HCT116 (cell line): ENCODE measurements at regions not wholly inside any gene's neighbourhood (a gene's known extent, or its start where the extent isn't known, plus 50 kb on each side); places are given as distances from the start of the nearest gene placed in this dataset.

ENCODE experiments used
- ATAC-seq: fragments of 200-7000 bp; cut with Tn5 transposase; 2 replicates; pipeline ENCODE4 v1.9.1; 2020; ENCODE audit warnings: mild to moderate bottlenecking, moderate library complexity
- BruUV-seq: library from RNA; stranded (reverse); fragments of 400-500 nt; replicated peaks from 2 replicates; lab custom pipeline; 2021; lab: Mats Ljungman, UMichigan
- CTCF ChIA-PET: fragments of 300-600 bp; sonication (Branson Sonifier 250); formaldehyde crosslinking; loops from one replicate; lab custom pipeline; 2021; ENCODE audit warnings: antibody characterized with exemption; lab: Charles Lee
- POLR2A ChIA-PET: fragments of 300-600, 350-600 bp; sonication (Branson Sonifier 250); formaldehyde crosslinking; loops from one replicate; lab custom pipeline; 2021; ENCODE audit warnings: antibody characterized with exemption; lab: Charles Lee
- RAD21 ChIA-PET, 2 experiments: fragments of 300-600 bp; sonication (Branson Sonifier 250); formaldehyde crosslinking; loops; one replicate each; lab custom pipeline; 2023; ENCODE audit warnings: low total read pairs in 2 of 2; ENCODE audit not compliant: uncharacterized antibody in 2 of 2, unreplicated experiment in 2 of 2, low non-redundant PET in 1 of 2; lab: Charles Lee
- DNase-seq: peaks from one replicate; pipeline ENCODE4 v3.0.0-alpha.2; 2010; ENCODE audit warnings: low read depth, low spot score
- H2AFZ ChIP-seq: fragments of 200-600 bp; shearing (Covaris generic), sonication (generic); 2 replicates; pipeline ENCODE4 v1.6.1; 2017; ENCODE audit warnings: low read depth, mixed run types, mixed read lengths, antibody characterized with exemption, low read length; ENCODE audit not compliant: poor library complexity, severe bottlenecking
- H3K27ac ChIP-seq: 2 replicates; pipeline ENCODE4 v1.5.1; 2012; ENCODE audit warnings: low read depth, low read length
- H3K27me3 ChIP-seq: fragments of 200-600 bp; sonication (generic); 2 replicates; pipeline ENCODE4 v1.6.1; 2016; ENCODE audit warnings: mixed run types, low read length, mixed read lengths; ENCODE audit not compliant: insufficient read depth
- H3K36me3 ChIP-seq, 2 experiments: fragments of 200-500 bp in 1 of 2; fragments of 200-600 bp in 1 of 2; sonication (Bioruptor generic) in 1 of 2; sonication (generic) in 1 of 2; 2 replicates each; pipeline versions ENCODE4 v1.5.1 to v1.6.1; 2014 to 2016; ENCODE audit warnings: low read length in 2 of 2, inconsistent platforms in 1 of 2, mixed read lengths in 1 of 2, mixed run types in 1 of 2; ENCODE audit not compliant: insufficient read depth in 2 of 2, control insufficient read depth in 1 of 2
- H3K4me1 ChIP-seq, 2 experiments: fragments of 200-600 bp in 1 of 2; sonication (generic) in 1 of 2; 2 replicates each; pipeline versions ENCODE4 v1.5.1 to v1.6.1; 2012 to 2017; ENCODE audit warnings: low read length in 2 of 2, inconsistent platforms in 1 of 2, mild to moderate bottlenecking in 1 of 2, mixed read lengths in 1 of 2, mixed run types in 1 of 2, moderate library complexity in 1 of 2; ENCODE audit not compliant: insufficient read depth in 2 of 2, control insufficient read depth in 1 of 2
- H3K4me2 ChIP-seq: fragments of 200-600 bp; sonication (generic); 2 replicates; pipeline ENCODE4 v1.6.1; 2017; ENCODE audit warnings: mixed run types, low read length, mixed read lengths
- H3K4me3 ChIP-seq, 2 experiments: fragments of 200-600 bp in 1 of 2; sonication (generic) in 1 of 2; replicated peaks in 1 of 2; 2 replicates each; pipeline ENCODE4 v1.5.1; 2011 to 2016; ENCODE audit warnings: low read length in 2 of 2, control low read depth in 1 of 2, low read depth in 1 of 2, mild to moderate bottlenecking in 1 of 2, mixed read lengths in 1 of 2, mixed run types in 1 of 2
- H3K79me2 ChIP-seq: fragments of 200-600 bp; sonication (generic); 2 replicates; pipeline ENCODE4 v1.6.1; 2017; ENCODE audit warnings: mild to moderate bottlenecking, mixed run types, low read length, moderate library complexity, mixed read lengths; ENCODE audit not compliant: insufficient read depth
- H3K9ac ChIP-seq: fragments of 200-600 bp; sonication (generic); 2 replicates; pipeline ENCODE4 v1.6.1; 2016; ENCODE audit warnings: low read length, mixed read lengths
- H3K9me2 ChIP-seq: fragments of 200-600 bp; sonication (generic), shearing (Covaris generic); 2 replicates; pipeline ENCODE4 v1.6.1; 2017; ENCODE audit warnings: mixed run types, mild to moderate bottlenecking, moderate library complexity; ENCODE audit not compliant: insufficient read depth
- H3K9me3 ChIP-seq, 2 experiments: fragments of 200-500 bp in 1 of 2; fragments of 200-600 bp in 1 of 2; sonication (Bioruptor generic) in 1 of 2; sonication (generic) in 1 of 2; 2 replicates each; pipeline ENCODE4 v1.6.1; 2014 to 2017; ENCODE audit warnings: low read length in 2 of 2, mixed read lengths in 2 of 2, inconsistent platforms in 1 of 2, low read depth in 1 of 2, mild to moderate bottlenecking in 1 of 2, mixed run types in 1 of 2, moderate library complexity in 1 of 2; ENCODE audit not compliant: control insufficient read depth in 1 of 2, insufficient read depth in 1 of 2
- H4K20me1 ChIP-seq: fragments of 200-600 bp; sonication (generic), shearing (Covaris generic); 2 replicates; pipeline ENCODE4 v1.6.1; 2017; ENCODE audit warnings: mixed run types, mild to moderate bottlenecking, moderate library complexity; ENCODE audit not compliant: insufficient read depth
- CTCF ChIP-seq, 3 experiments: fragments of 200-600 bp in 1 of 3; sonication (generic) in 1 of 3; IDR thresholded peaks in 2 of 3; conservative IDR thresholded peaks in 1 of 3; 2 replicates each; pipeline ENCODE4 v1.5.1; 2012 to 2017; ENCODE audit warnings: low read depth in 2 of 3, low read length in 2 of 3, antibody characterized with exemption in 1 of 3, borderline replicate concordance in 1 of 3, control low read depth in 1 of 3, mild to moderate bottlenecking in 1 of 3, mixed read lengths in 1 of 3, mixed run types in 1 of 3, moderate library complexity in 1 of 3; ENCODE audit not compliant: insufficient read depth in 1 of 3
- EGR1 ChIP-seq: IDR thresholded peaks from 2 replicates; pipeline ENCODE4 v1.6.1; 2012; ENCODE audit warnings: low read depth
- ELF1 ChIP-seq: IDR thresholded peaks from 2 replicates; pipeline ENCODE4 v1.6.1; 2012; ENCODE audit warnings: low read depth, borderline replicate concordance
- EZH2phosphoT487 ChIP-seq: fragments of 200-600 bp; IDR thresholded peaks from 2 replicates; pipeline ENCODE4 v1.6.1; 2018; ENCODE audit warnings: antibody characterized with exemption, borderline replicate concordance
- FOSL1 ChIP-seq: IDR thresholded peaks from 2 replicates; pipeline ENCODE4 v1.6.1; 2012; ENCODE audit warnings: low read depth
- MAX ChIP-seq: IDR thresholded peaks from 2 replicates; pipeline ENCODE4 v1.6.1; 2012
- POLR2AphosphoS5 ChIP-seq: IDR thresholded peaks from 2 replicates; pipeline ENCODE4 v1.6.1; 2011; ENCODE audit warnings: mild to moderate bottlenecking, low read depth, low read length, moderate library complexity
- RAD21 ChIP-seq: IDR thresholded peaks from 2 replicates; pipeline ENCODE4 v1.6.1; 2012; ENCODE audit warnings: low read depth, mild to moderate bottlenecking
- REST ChIP-seq: IDR thresholded peaks from 2 replicates; pipeline ENCODE4 v1.6.1; 2012; ENCODE audit warnings: low read depth
- SIN3A ChIP-seq: IDR thresholded peaks from 2 replicates; pipeline ENCODE4 v1.6.1; 2012; ENCODE audit warnings: low read depth
- SRF ChIP-seq: IDR thresholded peaks from 2 replicates; pipeline ENCODE4 v1.6.1; 2012; ENCODE audit warnings: low read depth
- TCF7L2 ChIP-seq: IDR thresholded peaks from 2 replicates; pipeline ENCODE4 v1.7.0; 2011; ENCODE audit warnings: borderline replicate concordance, inconsistent platforms; ENCODE audit not compliant: insufficient read depth, insufficient read length; ENCODE audit errors: extremely low read depth
- YY1 ChIP-seq: IDR thresholded peaks from 2 replicates; pipeline ENCODE4 v1.6.1; 2011; ENCODE audit warnings: low read length, low read depth, moderate library complexity, mild to moderate bottlenecking; ENCODE audit not compliant: insufficient replicate concordance; ENCODE audit errors: extremely low read depth
- ZBTB33 ChIP-seq: IDR thresholded peaks from 2 replicates; pipeline ENCODE4 v1.6.1; 2011; ENCODE audit warnings: mild to moderate bottlenecking, low read length, moderate library complexity; ENCODE audit not compliant: insufficient replicate concordance; ENCODE audit errors: extremely low read depth
- ZFX ChIP-seq: fragments of 450-650 bp; IDR thresholded peaks from 2 replicates; pipeline ENCODE4 v1.6.1; 2017
- ZNF274 ChIP-seq: fragments of 200-500 bp; sonication (Bioruptor generic); IDR thresholded peaks from 2 replicates; pipeline ENCODE4 v1.6.1; 2014; ENCODE audit warnings: mild to moderate bottlenecking, low read depth, low read length, inconsistent platforms
- intact Hi-C: fragments of 100-400 bp; cut with micrococcal nuclease; formaldehyde crosslinking; loops from 2 replicates; pipeline ENCODE4 v1.10.0; 2022

- CTCF ChIA-PET: no interaction called here
- RAD21 ChIA-PET: no interaction called here
- no peak overlapping the region for H3K4me2 ChIP-seq
- H4K20me1 ChIP-seq: no peaks in the 10 kb centered on the region
- no peaks in the 10 kb centered on the region for H3K27me3 ChIP-seq
- no peak overlapping the region for H3K9ac ChIP-seq
- no peak overlapping the region for H3K4me3 ChIP-seq
- ATAC-seq (no peak), DNase-seq (no peak)
- H3K9me2 ChIP-seq: no peaks in the 10 kb centered on the region
- no peaks in the 10 kb centered on the region for H3K9me3 ChIP-seq
- no peak overlapping the region for H3K27ac ChIP-seq
- H3K4me1 ChIP-seq: no peaks in the 10 kb centered on the region
- H2AFZ ChIP-seq: no peak overlapping the region
- no peaks in the 10 kb centered on the region for H3K36me3 ChIP-seq
- H3K79me2 ChIP-seq: no peaks in the 10 kb centered on the region
- BruUV-seq: no TSS peak
- POLR2A ChIA-PET: no interaction called here
- TF ChIP-seq FOSL1 (no peak), POLR2AphosphoS5 (no peak), CTCF (IDR thresholded peaks at IDR 0.05 in 2 of 3, conservative IDR thresholded peaks at IDR 0.05 in 1 of 3; ENCODE audit: borderline replicate concordance in 1 of 3, insufficient read depth in 1 of 3, low read depth in 2 of 3, low read length in 2 of 3) (no peak), SIN3A (no peak), ZBTB33 (no peak), TCF7L2 (no peak), REST (no peak), EZH2phosphoT487 (no peak), SRF (no peak), EGR1 (no peak), ZNF274 (no peak), ELF1 (no peak), RAD21 (no peak), ZFX (no peak), YY1 (no peak), MAX (no peak)
- intact Hi-C loops: no loop called here
These were observed 221.0 kb upstream of the GPRIN3 start for GRCh38 chr4:89528526-89529133.
